Neural progenitor cell (in vitro differentiated cells): ENCODE measurements at regions not wholly inside any gene's neighbourhood (a gene's known extent, or its start where the extent isn't known, plus 50 kb on each side); places are given as distances from the start of the nearest gene placed in this dataset.

Source experiments
- CTCF ChIP-seq: fragments of 200-600 bp; sonication (generic); IDR thresholded peaks from 2 replicates; pipeline ENCODE4 v1.5.1; 2017; ENCODE audit warnings: antibody characterized with exemption, mild to moderate bottlenecking
- EZH2 ChIP-seq: fragments of 200-600 bp; sonication (generic); IDR thresholded peaks from 2 replicates; pipeline ENCODE4 v1.6.1; 2017; ENCODE audit warnings: antibody characterized with exemption, mild to moderate bottlenecking, moderate library complexity
- EZH2phosphoT487 ChIP-seq: fragments of 200-600 bp; sonication (generic); IDR thresholded peaks from 2 replicates; pipeline ENCODE4 v1.6.1; 2017; ENCODE audit warnings: antibody characterized with exemption

GRCh38 chr19:29122185-29122584 lies 90.8 kb downstream of the UQCRFS1 start:
- TF ChIP-seq CTCF (no peak), EZH2phosphoT487 (no peak), EZH2 (no peak)
